Endothelial cell (in vitro differentiated cells): ENCODE measurements at regions not wholly inside any gene's neighbourhood (a gene's known extent, or its start where the extent isn't known, plus 50 kb on each side); places are given as distances from the start of the nearest gene placed in this dataset.

Source experiments
- DNase-seq: peaks from one replicate; pipeline ENCODE4 v3.0.0; 2021; ENCODE audit warnings: low spot score
- H3K27ac Mint-ChIP-seq: one replicate; pipeline ENCODE4 v1.8.0; 2021; ENCODE audit warnings: mixed read lengths, inconsistent platforms; ENCODE audit not compliant: unreplicated experiment
- H3K27me3 Mint-ChIP-seq: one replicate; pipeline ENCODE4 v1.8.0; 2021; ENCODE audit warnings: mild to moderate bottlenecking, moderate library complexity, mixed read lengths, inconsistent platforms; ENCODE audit not compliant: unreplicated experiment
- H3K36me3 Mint-ChIP-seq: one replicate; pipeline ENCODE4 v1.8.0; 2021; ENCODE audit warnings: mild to moderate bottlenecking, low read depth, mixed read lengths, inconsistent platforms; ENCODE audit not compliant: unreplicated experiment
- H3K4me1 Mint-ChIP-seq: one replicate; pipeline ENCODE4 v1.8.0; 2021; ENCODE audit warnings: mild to moderate bottlenecking, mixed read lengths, inconsistent platforms; ENCODE audit not compliant: unreplicated experiment
- H3K4me3 Mint-ChIP-seq: one replicate; pipeline ENCODE4 v1.8.0; 2021; ENCODE audit warnings: mild to moderate bottlenecking, mixed read lengths, inconsistent platforms; ENCODE audit not compliant: unreplicated experiment
- H3K9me3 Mint-ChIP-seq: one replicate; pipeline ENCODE4 v1.8.0; 2021; ENCODE audit warnings: mixed read lengths, inconsistent platforms; ENCODE audit not compliant: unreplicated experiment
- CTCF ChIP-seq: fragments of 200-600 bp; sonication (generic); IDR thresholded peaks from one replicate; pipeline ENCODE4 v1.5.0; 2021; ENCODE audit warnings: antibody characterized with exemption; ENCODE audit not compliant: unreplicated experiment

GRCh38 chr9:116099821-116100220, 53.8 kb upstream of the PAPPA start:
- no peaks in the 10 kb centered on the region for H3K4me1 Mint-ChIP-seq
- H3K4me3 Mint-ChIP-seq, result no peak overlapping the region
- no peaks in the 10 kb centered on the region for H3K9me3 Mint-ChIP-seq
- TF ChIP-seq CTCF, result no peak
- no peaks in the 10 kb centered on the region for H3K36me3 Mint-ChIP-seq
- no peak for DNase-seq
- H3K27me3 Mint-ChIP-seq, result peaks cover 2% of the 10 kb centered on the region
- no peak overlapping the region for H3K27ac Mint-ChIP-seq

- no peak for TF ChIP-seq CTCF
- Mint-ChIP-seq H3K4me1 (no peaks in the 10 kb centered on the region), H3K9me3 (no peaks in the 10 kb centered on the region), H3K36me3 (no peaks in the 10 kb centered on the region), H3K4me3 (no peak overlapping the region), H3K27me3 (peaks cover 2% of the 10 kb centered on the region), H3K27ac (no peak overlapping the region)
- DNase-seq, result no peak
Observed at GRCh38 chr9:116100711-116101121, 52.9 kb upstream of the PAPPA start.

GRCh38 chr9:116101516-116101915, 52.1 kb upstream of the PAPPA start:
- Mint-ChIP-seq H3K36me3 (no peaks in the 10 kb centered on the region), H3K9me3 (no peaks in the 10 kb centered on the region), H3K4me3 (no peak overlapping the region), H3K27ac (no peak overlapping the region), H3K27me3 (peaks cover 2% of the 10 kb centered on the region), H3K4me1 (no peaks in the 10 kb centered on the region)
- TF ChIP-seq CTCF, result no peak
- no peak for DNase-seq

- H3K36me3 Mint-ChIP-seq, result no peaks in the 10 kb centered on the region
- no peak for TF ChIP-seq CTCF
- DNase-seq, result no peak
- no peak overlapping the region for H3K27ac Mint-ChIP-seq
- no peak overlapping the region for H3K4me3 Mint-ChIP-seq
- H3K4me1 Mint-ChIP-seq, result no peaks in the 10 kb centered on the region
- no peaks in the 10 kb centered on the region for H3K9me3 Mint-ChIP-seq
- H3K27me3 Mint-ChIP-seq, result peaks cover 2% of the 10 kb centered on the region
Observed at GRCh38 chr9:116102596-116102995, 51.0 kb upstream of the PAPPA start.
